HepG2 (cell line): ENCODE measurements at regions not wholly inside any gene's neighbourhood (a gene's known extent, or its start where the extent isn't known, plus 50 kb on each side); places are given as distances from the start of the nearest gene placed in this dataset.

Experiments
- ATAC-seq: fragments of 200-7000 bp; cut with Tn5 transposase; 3 replicates; pipeline ENCODE4 v1.9.1; 2020; ENCODE audit warnings: mild to moderate bottlenecking, moderate library complexity
- BruUV-seq: library from RNA; stranded (reverse); fragments of 400-500 nt; replicated peaks from 2 replicates; lab custom pipeline; 2021; lab: Mats Ljungman, UMichigan
- CTCF ChIA-PET: fragments of 300-600 bp; formaldehyde crosslinking; extraction: SDS; loops from one replicate; lab custom pipeline; 2021; ENCODE audit warnings: low total read pairs, inconsistent platforms, low intra/inter-chr PET ratio; lab: Yijun Ruan, JAX
- POLR2A ChIA-PET: fragments of 350-600 bp; sonication (Branson Sonifier 250); formaldehyde crosslinking; loops from one replicate; lab custom pipeline; 2020; ENCODE audit warnings: antibody characterized with exemption, inconsistent platforms; lab: Yijun Ruan, JAX
- DNase-seq: peaks from one replicate; pipeline ENCODE4 v3.0.0-alpha.2; 2015; ENCODE audit warnings: low spot score
- FAIRE-seq: peaks from 3 replicates; lab custom pipeline; 2011; peaks lifted over from hg19 to GRCh38; lab: Jason Lieb, UNC
- H2AFZ ChIP-seq: one replicate; pipeline ENCODE4 v1.6.1; 2011; ENCODE audit warnings: low read length, inconsistent platforms
- H3K27ac ChIP-seq: fragments of 300-600 bp; 3 replicates; pipeline ENCODE4 v1.8.0; 2011; ENCODE audit warnings: mixed run types, mild to moderate bottlenecking, mixed read lengths, low read length, inconsistent platforms; ENCODE audit not compliant: insufficient read depth; ENCODE audit errors: extremely low read length
- H3K27me3 ChIP-seq, 2 experiments: fragments of 200-600 bp in 1 of 2; 2 replicates in 1 of 2; 3 replicates in 1 of 2; pipeline versions ENCODE4 v1.6.0 to v1.8.0; 2011; ENCODE audit warnings: low read length in 2 of 2, mild to moderate bottlenecking in 2 of 2, moderate library complexity in 2 of 2, inconsistent platforms in 1 of 2; ENCODE audit not compliant: insufficient read depth in 2 of 2, control insufficient read depth in 1 of 2
- H3K36me3 ChIP-seq, 2 experiments: fragments of 200-600 bp in 1 of 2; replicated peaks in 1 of 2; 2 replicates in 1 of 2; 3 replicates in 1 of 2; pipeline versions ENCODE4 v1.5.1 to v1.8.0; 2011; ENCODE audit warnings: low read length in 2 of 2, inconsistent platforms in 1 of 2; ENCODE audit not compliant: insufficient read depth in 2 of 2, control insufficient read depth in 1 of 2
- H3K4me1 ChIP-seq: 2 replicates; pipeline ENCODE4 v1.5.1; 2012; ENCODE audit warnings: low read length, inconsistent platforms; ENCODE audit not compliant: insufficient read depth
- H3K4me2 ChIP-seq: 2 replicates; pipeline ENCODE4 v1.6.0; 2011; ENCODE audit warnings: low read depth, low read length, inconsistent platforms
- H3K4me3 ChIP-seq, 3 experiments: fragments of 200-600 bp in 1 of 3; sonication (generic), shearing (Covaris generic) in 1 of 3; replicated peaks in 1 of 3; 2 replicates each; pipeline ENCODE4 v1.5.1; 2011 to 2016; ENCODE audit warnings: low read length in 3 of 3, inconsistent platforms in 2 of 3, low read depth in 2 of 3, mild to moderate bottlenecking in 2 of 3, control low read depth in 1 of 3, mixed read lengths in 1 of 3; ENCODE audit not compliant: insufficient read depth in 1 of 3
- H3K79me2 ChIP-seq: one replicate; pipeline ENCODE4 v1.6.1; 2011; ENCODE audit warnings: low read length, inconsistent platforms; ENCODE audit not compliant: insufficient read depth
- H3K9ac ChIP-seq: 2 replicates; pipeline ENCODE4 v1.6.0; 2011; ENCODE audit warnings: mild to moderate bottlenecking, low read depth, low read length, inconsistent platforms; ENCODE audit not compliant: insufficient read depth
- H3K9me3 ChIP-seq: 2 replicates; pipeline ENCODE4 v1.5.1; 2012; ENCODE audit warnings: mild to moderate bottlenecking, low read length
- H4K20me1 ChIP-seq: 2 replicates; pipeline ENCODE4 v1.6.0; 2011; ENCODE audit warnings: inconsistent platforms, mild to moderate bottlenecking, low read length, moderate library complexity; ENCODE audit not compliant: insufficient read depth
- DNMT1 ChIP-seq: sonication (generic); formaldehyde crosslinking; IDR thresholded peaks from 2 replicates; pipeline ENCODE4 v1.5.1; 2020; ENCODE audit warnings: mild to moderate bottlenecking, missing genetic modification reagents
- ELF3 ChIP-seq: IDR thresholded peaks from 2 replicates; pipeline ENCODE4 v1.6.1; 2016; ENCODE audit warnings: missing genetic modification reagents, missing compliant biosample characterization
- GPN1 ChIP-seq: sonication (generic); formaldehyde crosslinking; IDR thresholded peaks from 2 replicates; pipeline ENCODE4 v1.5.1; 2020; ENCODE audit warnings: missing genetic modification reagents, borderline replicate concordance
- IRF1 ChIP-seq: sonication (generic); formaldehyde crosslinking; IDR thresholded peaks from 2 replicates; pipeline ENCODE4 v1.4.0; 2020; ENCODE audit warnings: low read depth, mild to moderate bottlenecking, missing genetic modification reagents
- ZBTB10 ChIP-seq: sonication (generic); formaldehyde crosslinking; IDR thresholded peaks from 2 replicates; pipeline ENCODE4 v1.4.0; 2020; ENCODE audit warnings: missing genetic modification reagents, borderline replicate concordance
- ZNF264 ChIP-seq: sonication (generic); formaldehyde crosslinking; IDR thresholded peaks from 2 replicates; pipeline ENCODE4 v1.4.0; 2020; ENCODE audit warnings: missing genetic modification reagents
- ZNF329 ChIP-seq: sonication (generic); formaldehyde crosslinking; IDR thresholded peaks from 2 replicates; pipeline ENCODE4 v1.9.0; 2021; ENCODE audit warnings: low read depth, mild to moderate bottlenecking, missing genetic modification reagents
- ZNF34 ChIP-seq: sonication (generic); formaldehyde crosslinking; IDR thresholded peaks from 2 replicates; pipeline ENCODE4 v1.4.0; 2020; ENCODE audit warnings: mild to moderate bottlenecking, missing genetic modification reagents, borderline replicate concordance
- WGBS: methylation state at CpG from one replicate; pipeline ENCODE4 v1.1.6; 2017; ENCODE audit warnings: low lambda C conversion rate; 5-methylcytosine and 5-hydroxymethylcytosine counted together
- in situ Hi-C: cut with HindIII; loops from 2 replicates; pipeline ENCODE4 v1.10.0; 2017; ENCODE audit warnings: low pct_unique_long_range_greater_than_20kb; ENCODE audit not compliant: extremely low pct_ligation_motif_present
- intact Hi-C: fragments of 100-400 bp; cut with micrococcal nuclease; formaldehyde crosslinking; loops from one replicate; pipeline ENCODE4 v1.10.0; 2022; ENCODE audit not compliant: unreplicated experiment
- TF ChIP-seq, protein P1 (sequence below): sonication (generic); formaldehyde crosslinking; IDR thresholded peaks from 2 replicates; pipeline ENCODE4 v1.5.0; 2020; ENCODE audit warnings: missing genetic modification reagents

DNA sequence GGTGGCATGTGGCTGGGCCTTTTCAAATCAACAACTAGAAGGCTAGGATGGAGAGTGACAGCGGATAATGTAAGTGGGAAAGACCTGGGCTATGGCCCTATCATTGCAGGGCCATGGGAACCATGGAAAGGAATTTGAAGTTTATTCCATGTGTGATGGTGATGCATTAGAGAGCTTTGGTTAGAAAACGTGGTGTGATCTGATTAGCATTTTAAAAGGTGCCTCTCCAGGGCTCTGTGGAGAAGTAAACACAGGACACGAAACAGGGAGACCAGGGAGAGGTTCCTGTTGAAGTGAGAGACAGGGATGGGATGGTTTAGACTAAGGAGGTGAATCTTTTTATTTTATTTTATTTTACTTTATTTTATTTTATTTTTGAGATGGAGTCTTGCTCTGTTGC, 749.5 kb downstream of the GATA3 start (continued):
- TF ChIP-seq DNMT1 (CRISPR knock-in tag) = no peak
- no peak for TF ChIP-seq ZNF264 (CRISPR knock-in tag)

GRCh38 chr10:8810677-8811076, 756.2 kb downstream of the GATA3 start:
- no peak overlapping the region for H2AFZ ChIP-seq
- DNase-seq (no peak), ATAC-seq (no peak), FAIRE-seq (no peak)
- TF ChIP-seq, protein P1, sequence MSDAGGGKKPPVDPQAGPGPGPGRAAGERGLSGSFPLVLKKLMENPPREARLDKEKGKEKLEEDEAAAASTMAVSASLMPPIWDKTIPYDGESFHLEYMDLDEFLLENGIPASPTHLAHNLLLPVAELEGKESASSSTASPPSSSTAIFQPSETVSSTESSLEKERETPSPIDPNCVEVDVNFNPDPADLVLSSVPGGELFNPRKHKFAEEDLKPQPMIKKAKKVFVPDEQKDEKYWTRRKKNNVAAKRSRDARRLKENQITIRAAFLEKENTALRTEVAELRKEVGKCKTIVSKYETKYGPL (CRISPR knock-in tag) = no peak
- no peak for TF ChIP-seq ZNF34 (CRISPR knock-in tag)
- TF ChIP-seq ZNF329 = no peak
- no peaks in the 10 kb centered on the region for H3K4me1 ChIP-seq
- H3K27me3 ChIP-seq = no peaks in the 10 kb centered on the region
- no TSS peak for BruUV-seq
- POLR2A ChIA-PET = no interaction called here
- intact Hi-C loops (no loop called here), in situ Hi-C loops (no loop called here)
- peaks cover 84% of the 10 kb centered on the region for H3K9me3 ChIP-seq
- no peak overlapping the region for H3K9ac ChIP-seq
- CTCF ChIA-PET = interaction anchor here (0.7 kb wide), 1 partner anchor 23 kb away, joined by 3 read pairs; no protein-coding TSS in a partner anchor
- no peak overlapping the region for H3K4me3 ChIP-seq
- H3K79me2 ChIP-seq = no peaks in the 10 kb centered on the region
- no peaks in the 10 kb centered on the region for H3K36me3 ChIP-seq
- no peak overlapping the region for H3K27ac ChIP-seq
- H4K20me1 ChIP-seq = no peaks in the 10 kb centered on the region
- H3K4me2 ChIP-seq = no peak overlapping the region

GRCh38 chr10:8811201-8811600, 756.7 kb downstream of the GATA3 start:
- H3K4me3 ChIP-seq = no peak overlapping the region
- ChIA-PET POLR2A (no interaction called here), CTCF (interaction anchor here (0.7 kb wide), 1 partner anchor 24 kb away, joined by 3 read pairs; no protein-coding TSS in a partner anchor)
- H4K20me1 ChIP-seq = no peaks in the 10 kb centered on the region
- H2AFZ ChIP-seq = no peak overlapping the region
- ATAC-seq = no peak
- in situ Hi-C loops = no loop called here
- DNase-seq = no peak
- no peaks in the 10 kb centered on the region for H3K27me3 ChIP-seq
- peaks cover 84% of the 10 kb centered on the region for H3K9me3 ChIP-seq
- WGBS = 0% methylated on average over 1 of the region's 1 CpG
- no peaks in the 10 kb centered on the region for H3K4me1 ChIP-seq
- intact Hi-C loops = no loop called here
- H3K36me3 ChIP-seq = no peaks in the 10 kb centered on the region
- no peak for FAIRE-seq
- BruUV-seq = no TSS peak
- no peaks in the 10 kb centered on the region for H3K79me2 ChIP-seq
- no peak overlapping the region for H3K9ac ChIP-seq
- H3K27ac ChIP-seq = no peak overlapping the region
- no peak overlapping the region for H3K4me2 ChIP-seq
- TF ChIP-seq ELF3 (no peak), IRF1 (CRISPR knock-in tag) (no peak), ZBTB10 (CRISPR knock-in tag) (no peak), GPN1 (CRISPR knock-in tag) (no peak)
